ENCODE measurements at regions not wholly inside any gene's neighbourhood (a gene's known extent, or its start where the extent isn't known, plus 50 kb on each side); places are given as distances from the start of the nearest gene placed in this dataset.

DNA sequence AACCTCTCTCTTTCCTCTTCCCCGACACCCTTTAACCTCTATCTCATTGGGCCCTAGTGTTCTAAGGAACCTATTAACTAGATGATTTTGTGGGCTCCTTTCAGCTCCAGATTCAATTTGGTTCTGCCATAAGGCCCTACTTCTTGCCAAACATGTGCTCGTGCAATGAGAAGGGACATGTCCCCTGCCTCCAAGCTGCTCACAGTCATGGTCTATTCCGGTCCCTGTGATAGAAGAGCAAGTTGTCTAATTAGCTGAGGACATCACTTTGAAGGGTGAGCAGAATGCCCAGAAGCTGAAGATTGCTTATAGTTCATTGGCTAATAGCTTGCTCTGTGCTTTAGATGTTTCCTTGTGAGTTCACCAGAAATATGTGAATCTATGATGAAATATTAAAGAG is 76.2 kb downstream of the ZNF648 start:
- TF ChIP-seq, protein P1, sequence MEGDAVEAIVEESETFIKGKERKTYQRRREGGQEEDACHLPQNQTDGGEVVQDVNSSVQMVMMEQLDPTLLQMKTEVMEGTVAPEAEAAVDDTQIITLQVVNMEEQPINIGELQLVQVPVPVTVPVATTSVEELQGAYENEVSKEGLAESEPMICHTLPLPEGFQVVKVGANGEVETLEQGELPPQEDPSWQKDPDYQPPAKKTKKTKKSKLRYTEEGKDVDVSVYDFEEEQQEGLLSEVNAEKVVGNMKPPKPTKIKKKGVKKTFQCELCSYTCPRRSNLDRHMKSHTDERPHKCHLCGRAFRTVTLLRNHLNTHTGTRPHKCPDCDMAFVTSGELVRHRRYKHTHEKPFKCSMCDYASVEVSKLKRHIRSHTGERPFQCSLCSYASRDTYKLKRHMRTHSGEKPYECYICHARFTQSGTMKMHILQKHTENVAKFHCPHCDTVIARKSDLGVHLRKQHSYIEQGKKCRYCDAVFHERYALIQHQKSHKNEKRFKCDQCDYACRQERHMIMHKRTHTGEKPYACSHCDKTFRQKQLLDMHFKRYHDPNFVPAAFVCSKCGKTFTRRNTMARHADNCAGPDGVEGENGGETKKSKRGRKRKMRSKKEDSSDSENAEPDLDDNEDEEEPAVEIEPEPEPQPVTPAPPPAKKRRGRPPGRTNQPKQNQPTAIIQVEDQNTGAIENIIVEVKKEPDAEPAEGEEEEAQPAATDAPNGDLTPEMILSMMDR (IDR thresholded peaks at IDR 0.05), result no peak
- TF ChIP-seq POLR2A (IDR thresholded peaks at IDR 0.05) (no peak), POLR2AphosphoS5 (IDR thresholded peaks at IDR 0.05) (no peak)

Measured in transverse colon (tissue), 4 donors.